Activated T-helper 17 cell treated with anti-CD3 and anti-CD28 coated beads, Interleukin-2, amount 50 U/mL, for 72 hours (primary cell): ENCODE measurements at regions not wholly inside any gene's neighbourhood (a gene's known extent, or its start where the extent isn't known, plus 50 kb on each side); places are given as distances from the start of the nearest gene placed in this dataset.

Experiments used
- ATAC-seq: fragments of 150-1000 bp; cut with Tn5 transposase; replicated peaks from 2 replicates; pipeline ENCODE4 v1.10.0; 2021; ENCODE audit warnings: mild to moderate bottlenecking, moderate library complexity
- H3K27ac Mint-ChIP-seq: one replicate; pipeline ENCODE4 v1.8.0; 2022; ENCODE audit warnings: mixed read lengths
- H3K27me3 Mint-ChIP-seq: one replicate; pipeline ENCODE4 v1.8.0; 2022; ENCODE audit warnings: mixed read lengths
- H3K36me3 Mint-ChIP-seq: one replicate; pipeline ENCODE4 v1.8.0; 2022; ENCODE audit warnings: low read depth, mild to moderate bottlenecking, mixed read lengths
- H3K4me1 Mint-ChIP-seq: one replicate; pipeline ENCODE4 v1.8.0; 2022; ENCODE audit warnings: mixed read lengths
- H3K4me3 Mint-ChIP-seq: one replicate; pipeline ENCODE4 v1.8.0; 2022; ENCODE audit warnings: mild to moderate bottlenecking, mixed read lengths
- H3K9me3 Mint-ChIP-seq: one replicate; pipeline ENCODE4 v1.8.0; 2022; ENCODE audit warnings: mixed read lengths

DNA sequence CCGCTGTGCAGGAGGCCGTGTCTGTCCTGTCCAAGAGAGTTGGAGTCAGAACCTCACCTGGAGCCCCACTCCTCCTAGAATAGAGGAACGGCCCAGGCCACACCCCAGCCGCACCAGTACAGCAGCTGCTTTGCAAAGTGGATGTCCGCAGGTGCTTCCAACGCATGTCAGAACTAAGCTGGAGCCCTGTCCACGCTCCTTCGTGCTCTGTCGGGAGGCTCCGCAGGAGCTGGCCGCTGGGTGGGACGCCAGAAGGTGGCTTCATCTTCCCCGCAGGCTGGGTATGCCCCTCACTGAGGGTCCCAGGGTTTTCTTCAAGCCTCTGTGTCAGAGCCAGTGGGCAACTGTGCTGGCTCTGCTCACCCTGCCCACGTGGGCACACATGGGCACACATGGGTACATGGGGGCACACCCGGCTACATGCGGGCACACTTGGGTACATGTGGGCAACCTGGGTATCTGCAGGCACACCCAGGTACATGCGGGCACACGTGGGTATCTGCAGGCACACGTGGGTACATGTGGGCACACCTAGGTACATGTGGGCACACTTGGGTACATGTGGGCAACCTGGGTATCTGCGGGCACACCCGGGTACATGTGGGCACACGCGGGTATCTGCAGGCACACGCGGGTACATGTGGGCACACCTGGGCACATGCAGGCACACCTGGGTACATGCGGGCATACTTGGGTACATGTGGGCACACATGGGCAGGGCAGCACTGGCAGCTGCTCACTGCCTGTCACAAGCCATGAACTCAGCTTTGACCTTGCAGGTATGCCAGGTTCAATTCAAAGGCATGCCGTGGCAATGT is 67.1 kb upstream of the CTDP1 start:
- Mint-ChIP-seq H3K4me1 (no peaks in the 10 kb centered on the region), H3K4me3 (no peak overlapping the region), H3K36me3 (no peaks in the 10 kb centered on the region), H3K9me3 (no peaks in the 10 kb centered on the region), H3K27me3 (no peaks in the 10 kb centered on the region), H3K27ac (no peak overlapping the region)
- no peak for ATAC-seq

DNA sequence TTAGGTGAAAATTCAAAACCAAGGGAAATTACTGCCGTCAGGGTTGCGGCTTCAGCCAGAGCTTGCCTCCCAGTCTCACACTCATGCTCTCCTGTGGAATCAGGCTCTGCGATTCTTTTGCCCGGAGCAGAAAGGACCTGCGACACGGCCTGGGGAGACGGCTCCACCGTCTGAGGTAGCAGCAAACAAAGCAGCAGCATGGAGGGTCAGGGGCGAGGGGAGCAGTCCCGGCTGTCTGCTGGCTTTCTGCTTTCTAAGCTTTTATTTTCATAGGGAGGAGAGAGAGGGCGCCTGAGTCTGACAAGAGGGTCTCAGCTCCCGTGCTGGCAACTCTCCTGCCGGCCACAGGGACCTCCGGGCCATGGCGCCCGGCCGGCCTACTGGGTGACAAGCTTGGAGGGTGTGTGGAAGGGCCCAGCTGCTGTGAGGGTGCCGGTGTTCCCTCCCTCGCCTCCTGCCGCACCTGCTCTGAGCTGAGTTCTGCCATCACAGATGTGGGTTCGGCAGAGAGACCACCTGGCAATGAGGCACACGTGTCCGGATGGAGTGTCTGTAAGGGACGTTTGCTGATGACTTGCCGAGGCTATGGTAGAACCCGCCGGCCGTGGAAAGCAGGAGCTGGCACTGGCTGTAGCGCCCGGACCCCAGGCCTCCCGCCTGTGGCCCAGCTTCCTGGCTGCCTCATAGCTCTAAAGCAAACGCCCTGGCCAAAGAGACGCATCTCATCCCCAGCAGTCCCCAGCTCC is 66.2 kb upstream of the CTDP1 start:
- no peaks in the 10 kb centered on the region for H3K27me3 Mint-ChIP-seq
- no peaks in the 10 kb centered on the region for H3K36me3 Mint-ChIP-seq
- H3K27ac Mint-ChIP-seq: no peak overlapping the region
- no peak overlapping the region for H3K4me3 Mint-ChIP-seq
- H3K4me1 Mint-ChIP-seq: no peaks in the 10 kb centered on the region
- H3K9me3 Mint-ChIP-seq: no peaks in the 10 kb centered on the region
- no peak for ATAC-seq

DNA sequence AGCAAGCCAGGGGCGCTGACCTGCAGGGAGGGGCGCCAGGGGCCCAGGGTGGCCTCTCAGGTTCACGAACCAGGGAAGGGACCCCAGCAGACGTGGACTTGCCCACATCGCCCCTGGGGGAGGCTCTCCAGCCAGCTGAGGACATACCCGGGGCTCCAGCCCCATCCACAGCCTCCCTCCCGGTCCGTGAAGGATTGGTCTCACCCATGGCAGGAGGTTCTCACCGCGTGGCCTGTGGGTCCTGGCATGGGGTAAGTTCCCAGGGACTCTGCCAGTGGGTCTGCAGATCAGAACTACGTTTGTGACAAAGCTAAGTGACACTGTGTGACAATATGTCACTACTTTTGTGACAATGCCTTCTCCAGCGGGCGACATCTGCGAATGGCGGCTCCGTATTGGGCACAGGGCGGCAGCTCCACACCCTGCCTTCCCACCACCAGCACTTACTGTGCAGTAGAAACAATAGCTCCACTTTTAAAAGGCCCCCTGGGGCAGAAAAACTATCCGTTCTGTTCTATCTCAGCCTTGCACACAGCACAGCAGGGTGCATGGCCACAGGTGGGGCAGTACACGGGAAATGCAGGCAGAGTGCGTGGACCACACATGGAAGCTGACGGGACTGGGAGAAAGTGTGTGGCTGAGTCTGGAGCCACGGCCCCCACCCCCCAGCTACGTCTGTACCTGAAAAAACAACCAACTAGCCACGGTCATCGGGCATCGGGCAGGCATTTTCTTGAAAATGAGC is 65.2 kb upstream of the CTDP1 start:
- Mint-ChIP-seq H3K9me3 (no peaks in the 10 kb centered on the region), H3K36me3 (no peaks in the 10 kb centered on the region), H3K4me1 (no peaks in the 10 kb centered on the region), H3K27ac (no peak overlapping the region), H3K27me3 (no peaks in the 10 kb centered on the region), H3K4me3 (no peak overlapping the region)
- no peak for ATAC-seq

GRCh38 chr18:79615091-79615490 is 64.5 kb upstream of the CTDP1 start:
- Mint-ChIP-seq H3K9me3 (no peaks in the 10 kb centered on the region), H3K36me3 (no peaks in the 10 kb centered on the region), H3K27ac (no peak overlapping the region), H3K4me1 (no peaks in the 10 kb centered on the region), H3K4me3 (no peak overlapping the region), H3K27me3 (no peaks in the 10 kb centered on the region)
- ATAC-seq: no peak

DNA sequence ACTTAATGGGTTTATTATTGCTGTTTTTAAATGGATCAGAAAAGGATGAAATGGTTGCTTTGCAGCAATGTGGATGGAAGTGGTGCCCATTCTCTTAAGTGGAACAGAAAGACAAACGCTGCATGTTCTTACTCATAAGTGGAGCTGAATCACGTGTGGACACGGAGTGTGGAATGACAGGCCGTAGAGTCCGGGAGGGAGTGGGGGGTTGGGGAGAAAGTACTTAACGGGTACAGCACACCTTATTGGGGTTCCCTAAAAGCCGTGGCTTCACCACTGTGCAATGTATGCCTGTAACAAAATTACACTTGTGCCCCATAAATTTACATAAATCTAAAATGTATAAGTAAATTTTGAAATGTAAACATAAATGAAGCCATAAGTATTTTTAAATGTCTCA is 64.0 kb upstream of the CTDP1 start:
- ATAC-seq: no peak
- Mint-ChIP-seq H3K36me3 (no peaks in the 10 kb centered on the region), H3K9me3 (no peaks in the 10 kb centered on the region), H3K27ac (no peak overlapping the region), H3K27me3 (no peaks in the 10 kb centered on the region), H3K4me3 (no peak overlapping the region), H3K4me1 (no peaks in the 10 kb centered on the region)

DNA sequence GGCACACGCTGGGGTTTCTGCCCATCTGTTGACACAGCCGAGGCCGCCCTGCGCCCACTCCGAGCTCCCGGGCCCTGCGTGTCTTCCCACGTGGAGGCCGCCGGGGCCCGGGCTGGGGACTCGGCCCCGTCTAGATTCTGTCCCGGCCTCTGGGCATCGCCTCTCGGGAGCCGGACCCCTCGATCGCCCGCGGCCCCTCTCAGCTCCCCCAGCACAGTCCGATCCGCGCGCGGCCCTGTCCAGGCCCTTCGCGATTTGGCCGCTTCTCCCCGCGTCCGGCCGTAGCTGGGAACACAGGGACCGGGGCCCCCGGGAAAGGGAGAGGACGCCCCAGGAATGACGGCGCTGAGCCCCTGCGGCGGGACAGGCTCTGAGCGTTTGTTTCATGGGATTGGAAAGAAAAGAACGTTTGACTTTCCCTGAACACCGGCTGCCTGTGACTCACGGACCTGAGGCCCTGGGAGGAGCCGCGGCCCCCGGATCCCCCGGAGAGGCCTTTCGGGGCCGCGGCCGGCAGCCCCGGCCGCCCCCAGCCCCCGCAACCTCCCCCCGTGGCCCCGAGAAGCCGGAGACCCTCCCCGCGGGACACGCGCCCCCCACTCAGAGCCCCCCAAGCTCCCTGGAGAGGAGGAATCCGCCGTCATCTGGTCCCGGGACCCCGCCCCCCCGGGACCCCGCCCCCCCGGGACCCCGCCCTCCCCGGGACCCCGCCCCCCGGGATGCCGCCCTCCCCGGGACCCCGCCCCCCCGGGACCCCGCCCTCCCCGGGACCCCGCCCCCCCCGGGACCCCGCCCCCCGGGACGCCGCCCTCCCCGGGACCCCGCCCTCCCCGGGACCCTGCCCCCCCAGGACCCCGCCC is 62.7 kb upstream of the CTDP1 start:
- Mint-ChIP-seq H3K27me3 (no peaks in the 10 kb centered on the region), H3K4me3 (no peak overlapping the region), H3K36me3 (no peaks in the 10 kb centered on the region), H3K4me1 (no peaks in the 10 kb centered on the region), H3K27ac (no peak overlapping the region), H3K9me3 (no peaks in the 10 kb centered on the region)
- no peak for ATAC-seq

DNA sequence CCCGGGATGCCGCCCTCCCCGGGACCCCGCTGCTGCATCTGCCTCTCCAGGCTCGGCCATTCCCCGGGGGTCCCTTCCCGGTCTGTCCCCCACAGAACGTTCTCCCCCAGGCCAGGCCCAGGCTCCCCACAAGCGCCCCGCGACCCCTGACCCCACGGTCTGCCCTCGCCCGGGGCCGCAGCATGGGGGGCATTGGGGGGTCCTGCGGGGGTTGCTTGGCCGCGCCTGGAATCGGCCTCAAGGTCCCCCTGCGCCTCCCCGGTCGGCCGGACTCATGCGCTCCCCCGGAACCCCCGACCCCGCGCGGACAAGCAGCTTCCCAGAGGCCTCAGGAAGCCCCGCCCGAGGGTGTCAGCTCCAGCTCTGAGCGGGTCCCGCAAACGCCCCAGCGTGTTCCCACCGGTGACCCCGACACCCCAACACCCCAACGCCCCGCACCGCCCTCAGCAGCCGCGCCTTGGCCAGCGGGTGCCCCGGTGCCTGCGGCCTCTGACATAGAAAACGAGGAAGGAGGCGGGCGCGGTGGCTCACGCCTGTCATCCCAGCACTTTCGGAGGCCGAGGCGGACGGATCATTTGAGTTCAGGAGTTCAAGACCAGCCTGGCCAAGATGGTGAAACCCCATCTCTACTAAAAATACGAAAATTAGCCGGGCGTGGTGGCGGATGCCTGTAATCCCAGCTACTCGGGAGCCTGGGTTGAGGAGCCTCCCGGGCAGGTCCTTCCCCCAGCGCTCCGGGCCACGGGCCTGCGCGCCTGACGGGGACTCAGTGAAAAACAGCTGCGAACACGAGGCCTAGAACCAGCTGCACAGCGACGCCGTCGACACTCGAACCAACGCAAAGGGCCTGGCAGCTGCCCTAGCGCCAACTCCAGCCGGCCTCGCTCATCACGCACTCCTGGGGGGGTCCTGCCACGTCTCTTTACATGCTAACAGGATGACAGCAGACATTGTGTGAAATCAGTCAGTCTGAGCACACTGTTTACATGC is 61.8 kb upstream of the CTDP1 start:
- no peak overlapping the region for H3K4me3 Mint-ChIP-seq
- ATAC-seq: no peak
- no peak overlapping the region for H3K27ac Mint-ChIP-seq
- H3K27me3 Mint-ChIP-seq: no peaks in the 10 kb centered on the region
- H3K36me3 Mint-ChIP-seq: no peaks in the 10 kb centered on the region
- no peaks in the 10 kb centered on the region for H3K9me3 Mint-ChIP-seq
- H3K4me1 Mint-ChIP-seq: no peaks in the 10 kb centered on the region

DNA sequence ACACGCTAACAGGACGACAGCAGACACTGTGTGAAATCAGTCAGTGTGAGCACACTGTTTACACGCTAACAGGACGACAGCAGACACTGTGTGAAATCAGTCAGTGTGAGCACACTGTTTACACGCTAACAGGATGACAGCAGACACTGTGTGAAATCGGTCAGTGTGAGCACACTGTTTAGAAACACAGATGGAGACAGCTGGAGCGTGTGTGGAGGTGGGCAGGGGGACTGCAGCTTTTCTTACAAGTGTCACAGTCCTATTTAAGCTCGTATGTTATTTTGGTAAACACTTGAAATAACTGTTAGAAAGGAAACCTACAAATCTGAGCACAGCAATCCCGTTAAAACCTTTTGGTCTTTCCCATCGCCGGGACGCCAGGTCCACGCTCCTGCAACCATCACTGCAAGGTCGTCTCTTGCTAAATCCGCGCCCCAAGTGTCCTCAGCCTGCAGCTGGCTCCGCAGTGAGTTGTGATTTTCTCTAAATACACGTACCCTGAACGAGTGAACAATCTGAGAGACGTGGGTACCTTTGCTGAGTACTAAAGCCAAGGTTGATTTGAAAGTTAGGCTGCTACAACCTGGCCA is 58.9 kb upstream of the CTDP1 start:
- Mint-ChIP-seq H3K4me3 (no peak overlapping the region), H3K27me3 (peaks cover 13% of the 10 kb centered on the region), H3K36me3 (no peaks in the 10 kb centered on the region), H3K27ac (no peak overlapping the region), H3K9me3 (no peaks in the 10 kb centered on the region), H3K4me1 (no peaks in the 10 kb centered on the region)
- no peak for ATAC-seq

- Mint-ChIP-seq H3K4me3 (no peak overlapping the region), H3K4me1 (no peaks in the 10 kb centered on the region), H3K9me3 (no peaks in the 10 kb centered on the region), H3K27me3 (peaks cover 13% of the 10 kb centered on the region), H3K27ac (no peak overlapping the region), H3K36me3 (no peaks in the 10 kb centered on the region)
- ATAC-seq: no peak
Observed at GRCh38 chr18:79621501-79621900, 58.1 kb upstream of the CTDP1 start.

DNA sequence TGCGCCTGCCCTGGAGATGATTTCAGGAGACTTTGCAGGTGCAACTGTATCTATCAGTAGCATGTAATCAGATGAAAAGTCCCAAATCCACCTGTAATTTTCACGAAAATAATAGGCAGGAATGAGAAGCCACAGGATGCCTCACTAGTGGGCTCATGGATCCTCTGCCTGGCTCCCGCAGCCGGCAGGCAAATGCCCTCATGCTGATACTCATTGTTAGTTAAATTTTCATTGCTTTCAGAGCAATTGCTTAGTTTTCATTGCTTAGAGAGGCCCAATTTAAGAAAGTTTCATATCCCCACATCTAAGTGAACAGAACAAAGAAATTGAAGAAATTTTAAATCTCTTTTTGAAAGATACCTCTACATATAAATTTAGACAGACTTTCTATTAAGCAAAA is 57.6 kb upstream of the CTDP1 start:
- Mint-ChIP-seq H3K4me1 (no peaks in the 10 kb centered on the region), H3K9me3 (no peaks in the 10 kb centered on the region), H3K27ac (no peak overlapping the region), H3K4me3 (no peak overlapping the region), H3K36me3 (no peaks in the 10 kb centered on the region), H3K27me3 (peaks cover 13% of the 10 kb centered on the region)
- no peak for ATAC-seq

GRCh38 chr18:79624356-79625170 is 55.0 kb upstream of the CTDP1 start:
- Mint-ChIP-seq H3K27ac (no peak overlapping the region), H3K4me1 (no peaks in the 10 kb centered on the region), H3K27me3 (peaks cover 13% of the 10 kb centered on the region), H3K4me3 (no peak overlapping the region), H3K36me3 (no peaks in the 10 kb centered on the region), H3K9me3 (no peaks in the 10 kb centered on the region)
- no peak for ATAC-seq

GRCh38 chr18:79625195-79625923 is 54.2 kb upstream of the CTDP1 start:
- Mint-ChIP-seq H3K9me3 (no peaks in the 10 kb centered on the region), H3K27me3 (peaks cover 13% of the 10 kb centered on the region), H3K36me3 (no peaks in the 10 kb centered on the region), H3K4me3 (no peak overlapping the region), H3K4me1 (no peaks in the 10 kb centered on the region), H3K27ac (no peak overlapping the region)
- ATAC-seq: no peak
